MCF 10A (cell line): ENCODE measurements at regions not wholly inside any gene's neighbourhood (a gene's known extent, or its start where the extent isn't known, plus 50 kb on each side); places are given as distances from the start of the nearest gene placed in this dataset.

Source experiments
- BruUV-seq: library from RNA; stranded (reverse); fragments of 400-500 nt; replicated peaks from 2 replicates; lab custom pipeline; 2021; lab: Mats Ljungman, UMichigan
- CTCF ChIA-PET: fragments of 300-600 bp; sonication (Branson Sonifier 250); formaldehyde crosslinking; extraction: SDS; loops from one replicate; lab custom pipeline; 2021; ENCODE audit warnings: antibody characterized with exemption, inconsistent platforms; lab: Yijun Ruan, JAX
- POLR2A ChIA-PET: fragments of 300-600, 350-650 bp; sonication (Branson Sonifier 250); formaldehyde crosslinking; extraction: SDS; loops from one replicate; lab custom pipeline; 2020; ENCODE audit warnings: antibody characterized with exemption, inconsistent platforms; lab: Yijun Ruan, JAX
- DNase-seq: peaks from one replicate; pipeline ENCODE4 v3.0.0-alpha.2; 2018; ENCODE audit not compliant: unreplicated experiment
- H3K27ac Mint-ChIP-seq: one replicate; pipeline ENCODE4 v1.8.0; 2022; ENCODE audit warnings: mild to moderate bottlenecking, low read depth, mixed read lengths; ENCODE audit not compliant: unreplicated experiment
- H3K27me3 Mint-ChIP-seq: one replicate; pipeline ENCODE4 v1.8.0; 2022; ENCODE audit warnings: mixed read lengths; ENCODE audit not compliant: insufficient read depth, unreplicated experiment
- H3K36me3 Mint-ChIP-seq: one replicate; pipeline ENCODE4 v1.8.0; 2022; ENCODE audit warnings: mild to moderate bottlenecking, moderate library complexity, mixed read lengths; ENCODE audit not compliant: insufficient read depth, unreplicated experiment
- H3K4me1 Mint-ChIP-seq: one replicate; pipeline ENCODE4 v1.8.0; 2022; ENCODE audit warnings: mixed read lengths; ENCODE audit not compliant: insufficient read depth, unreplicated experiment
- H3K4me3 Mint-ChIP-seq: one replicate; pipeline ENCODE4 v1.8.0; 2022; ENCODE audit warnings: mild to moderate bottlenecking, moderate library complexity, mixed read lengths; ENCODE audit not compliant: unreplicated experiment
- H3K9me3 Mint-ChIP-seq: one replicate; pipeline ENCODE4 v1.8.0; 2022; ENCODE audit warnings: mixed read lengths; ENCODE audit not compliant: unreplicated experiment
- intact Hi-C: fragments of 100-400 bp; cut with micrococcal nuclease; formaldehyde crosslinking; loops from 2 replicates; pipeline ENCODE4 v1.14.1; 2022
- TF ChIP-seq, protein P1 (sequence below): fragments of 200-600 bp; IDR thresholded peaks from one replicate; pipeline ENCODE4 v1.8.0; 2022; ENCODE audit warnings: antibody characterized with exemption, mild to moderate bottlenecking; ENCODE audit not compliant: unreplicated experiment

GRCh38 chr2:208827109-208827508, 420.5 kb downstream of the PTH2R start:
- no peak overlapping the region for H3K27ac Mint-ChIP-seq
- no TSS peak for BruUV-seq
- TF ChIP-seq, protein P1, sequence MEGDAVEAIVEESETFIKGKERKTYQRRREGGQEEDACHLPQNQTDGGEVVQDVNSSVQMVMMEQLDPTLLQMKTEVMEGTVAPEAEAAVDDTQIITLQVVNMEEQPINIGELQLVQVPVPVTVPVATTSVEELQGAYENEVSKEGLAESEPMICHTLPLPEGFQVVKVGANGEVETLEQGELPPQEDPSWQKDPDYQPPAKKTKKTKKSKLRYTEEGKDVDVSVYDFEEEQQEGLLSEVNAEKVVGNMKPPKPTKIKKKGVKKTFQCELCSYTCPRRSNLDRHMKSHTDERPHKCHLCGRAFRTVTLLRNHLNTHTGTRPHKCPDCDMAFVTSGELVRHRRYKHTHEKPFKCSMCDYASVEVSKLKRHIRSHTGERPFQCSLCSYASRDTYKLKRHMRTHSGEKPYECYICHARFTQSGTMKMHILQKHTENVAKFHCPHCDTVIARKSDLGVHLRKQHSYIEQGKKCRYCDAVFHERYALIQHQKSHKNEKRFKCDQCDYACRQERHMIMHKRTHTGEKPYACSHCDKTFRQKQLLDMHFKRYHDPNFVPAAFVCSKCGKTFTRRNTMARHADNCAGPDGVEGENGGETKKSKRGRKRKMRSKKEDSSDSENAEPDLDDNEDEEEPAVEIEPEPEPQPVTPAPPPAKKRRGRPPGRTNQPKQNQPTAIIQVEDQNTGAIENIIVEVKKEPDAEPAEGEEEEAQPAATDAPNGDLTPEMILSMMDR = no peak
- H3K4me3 Mint-ChIP-seq = no peak overlapping the region
- intact Hi-C loops = no loop called here
- no peaks in the 10 kb centered on the region for H3K4me1 Mint-ChIP-seq
- ChIA-PET CTCF (interaction anchor here (0.6 kb wide), 1 partner anchor 471 kb away, joined by 3 read pairs; no protein-coding TSS in a partner anchor), POLR2A (no interaction called here)
- no peak for DNase-seq
- H3K27me3 Mint-ChIP-seq = peaks cover 12% of the 10 kb centered on the region
- H3K9me3 Mint-ChIP-seq = peaks cover 7% of the 10 kb centered on the region
- no peaks in the 10 kb centered on the region for H3K36me3 Mint-ChIP-seq

GRCh38 chr2:208827549-208828221, 421.1 kb downstream of the PTH2R start:
- Mint-ChIP-seq H3K27me3 (peaks cover 12% of the 10 kb centered on the region), H3K9me3 (peaks cover 7% of the 10 kb centered on the region), H3K36me3 (no peaks in the 10 kb centered on the region), H3K27ac (no peak overlapping the region), H3K4me1 (no peaks in the 10 kb centered on the region), H3K4me3 (no peak overlapping the region)
- TF ChIP-seq, protein P1 = no peak
- ChIA-PET POLR2A (no interaction called here), CTCF (interaction anchor here (0.6 to 0.8 kb wide), 2 partner anchors 381 to 470 kb away, joined by 3 read pairs; no protein-coding TSS in a partner anchor)
- no peak for DNase-seq
- intact Hi-C loops = no loop called here
- BruUV-seq = no TSS peak

DNA sequence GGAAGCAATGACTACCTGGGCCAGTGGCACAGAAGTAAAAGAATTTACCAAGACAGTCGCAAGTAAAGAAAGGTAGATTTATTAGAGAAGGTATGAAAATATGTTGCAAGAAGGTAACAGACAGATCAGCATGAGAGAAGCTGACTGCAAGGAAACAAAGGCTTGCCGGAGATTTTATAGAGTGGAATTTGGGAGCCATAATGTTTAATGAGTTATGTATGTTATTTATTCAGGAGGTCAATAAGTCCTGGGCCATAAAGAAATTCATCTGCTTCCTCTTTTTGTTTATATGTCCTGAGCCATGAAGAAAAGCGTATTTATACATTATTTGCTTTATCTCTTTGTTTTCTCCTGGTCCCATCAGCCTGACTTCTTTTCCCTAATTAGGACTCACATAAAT, 423.6 kb downstream of the PTH2R start:
- DNase-seq = no peak
- intact Hi-C loops = no loop called here
- Mint-ChIP-seq H3K27ac (no peak overlapping the region), H3K4me3 (no peak overlapping the region), H3K36me3 (no peaks in the 10 kb centered on the region), H3K9me3 (peaks cover 7% of the 10 kb centered on the region), H3K4me1 (no peaks in the 10 kb centered on the region), H3K27me3 (no peaks in the 10 kb centered on the region)
- CTCF ChIA-PET = no interaction called here
- TF ChIP-seq, protein P1 = no peak
- BruUV-seq = no TSS peak
- POLR2A ChIA-PET = no interaction called here

GRCh38 chr2:208847651-208848050, 441.1 kb downstream of the PTH2R start:
- CTCF ChIA-PET = interaction anchor here (0.6 kb wide), 1 partner anchor 1531 kb away, joined by 3 read pairs; no protein-coding TSS in a partner anchor
- Mint-ChIP-seq H3K36me3 (no peaks in the 10 kb centered on the region), H3K27ac (no peak overlapping the region), H3K27me3 (no peaks in the 10 kb centered on the region), H3K4me1 (no peaks in the 10 kb centered on the region), H3K9me3 (no peaks in the 10 kb centered on the region), H3K4me3 (no peak overlapping the region)
- intact Hi-C loops = no loop called here
- BruUV-seq = no TSS peak
- no peak for DNase-seq
- TF ChIP-seq, protein P1 = no peak
- POLR2A ChIA-PET = no interaction called here
